Neural cell (in vitro differentiated cells): ENCODE measurements at regions not wholly inside any gene's neighbourhood (a gene's known extent, or its start where the extent isn't known, plus 50 kb on each side); places are given as distances from the start of the nearest gene placed in this dataset.

Experiments used
- H2AFZ ChIP-seq: fragments of 200-600, 300-800 bp; sonication (generic), shearing (Covaris generic); 2 replicates; pipeline ENCODE4 v1.6.0; 2014; ENCODE audit warnings: low read depth, mild to moderate bottlenecking, antibody characterized with exemption, low read length, moderate library complexity
- H3F3A ChIP-seq: fragments of 200-600 bp; shearing (Covaris generic); 2 replicates; pipeline ENCODE4 v1.6.1; 2016; ENCODE audit warnings: mild to moderate bottlenecking, moderate library complexity, mixed read lengths, antibody characterized with exemption, low read length; ENCODE audit not compliant: insufficient read depth, poor library complexity, severe bottlenecking
- H3K27ac ChIP-seq: fragments of 200-600, 300-800 bp; sonication (generic), shearing (Covaris generic); 2 replicates; pipeline ENCODE4 v1.5.1; 2014; ENCODE audit warnings: mild to moderate bottlenecking, low read length, moderate library complexity
- H3K27me3 ChIP-seq: fragments of 300-800, 200-600 bp; sonication (generic), shearing (Covaris generic); 2 replicates; pipeline ENCODE4 v1.6.0; 2014; ENCODE audit warnings: mild to moderate bottlenecking, low read depth, low read length, moderate library complexity; ENCODE audit not compliant: insufficient read depth
- H3K36me3 ChIP-seq: fragments of 300-800, 200-600 bp; sonication (generic), shearing (Covaris generic); 2 replicates; pipeline ENCODE4 v1.5.1; 2014; ENCODE audit warnings: mild to moderate bottlenecking, antibody characterized with exemption, low read length, moderate library complexity; ENCODE audit not compliant: insufficient read depth
- H3K4me2 ChIP-seq: fragments of 300-800, 200-600 bp; sonication (generic), shearing (Covaris generic); 2 replicates; pipeline ENCODE4 v1.6.0; 2014; ENCODE audit warnings: mild to moderate bottlenecking, low read length
- H3K4me3 ChIP-seq: fragments of 300-800, 200-600 bp; sonication (generic), shearing (Covaris generic); 2 replicates; pipeline ENCODE4 v1.5.1; 2014; ENCODE audit warnings: mild to moderate bottlenecking, low read length, moderate library complexity
- H3K79me2 ChIP-seq: fragments of 200-600 bp; shearing (Covaris generic); replicated peaks from 2 replicates; pipeline ENCODE4 v1.6.0; 2014; ENCODE audit warnings: mild to moderate bottlenecking, low read length, moderate library complexity; ENCODE audit not compliant: insufficient read depth
- H3K9ac ChIP-seq: fragments of 300-800, 200-600 bp; sonication (generic), shearing (Covaris generic); 2 replicates; pipeline ENCODE4 v1.6.1; 2016; ENCODE audit warnings: mild to moderate bottlenecking, low read length, mixed read lengths
- H3K9me2 ChIP-seq: fragments of 200-600 bp; shearing (Covaris generic); 2 replicates; pipeline ENCODE4 v1.6.1; 2016; ENCODE audit warnings: mild to moderate bottlenecking, low read length, mixed read lengths; ENCODE audit not compliant: insufficient read depth
- H3K9me3 ChIP-seq: fragments of 200-600, 300-800 bp; sonication (generic), shearing (Covaris generic); 2 replicates; pipeline ENCODE4 v1.6.1; 2016; ENCODE audit warnings: mild to moderate bottlenecking, mixed run types, low read length, moderate library complexity, mixed read lengths
- H4K20me1 ChIP-seq: fragments of 200-600 bp; shearing (Covaris generic); 2 replicates; pipeline ENCODE4 v1.6.1; 2016; ENCODE audit warnings: mild to moderate bottlenecking, mixed run types; ENCODE audit not compliant: insufficient read depth
- CTCF ChIP-seq: fragments of 450-650 bp; IDR thresholded peaks from 2 replicates; pipeline ENCODE4 v1.5.1; 2014; ENCODE audit warnings: antibody characterized with exemption, mild to moderate bottlenecking, moderate library complexity; ENCODE audit not compliant: poor library complexity, severe bottlenecking
- EP300 ChIP-seq: fragments of 450-650 bp; conservative IDR thresholded peaks from 2 replicates; pipeline ENCODE4 v1.6.1; 2014; ENCODE audit warnings: antibody characterized with exemption, mild to moderate bottlenecking, moderate library complexity; ENCODE audit not compliant: poor library complexity, severe bottlenecking
- EZH2 ChIP-seq: fragments of 200-600, 300-800 bp; shearing (Covaris generic), sonication (generic); IDR thresholded peaks from 2 replicates; pipeline ENCODE4 v1.6.1; 2014; ENCODE audit warnings: antibody characterized with exemption, low read length, borderline replicate concordance, mild to moderate bottlenecking; ENCODE audit not compliant: insufficient read depth, poor library complexity, severe bottlenecking
- MXI1 ChIP-seq: fragments of 450-650 bp; conservative IDR thresholded peaks from 2 replicates; pipeline ENCODE4 v1.6.1; 2014; ENCODE audit warnings: antibody characterized with exemption, mild to moderate bottlenecking; ENCODE audit not compliant: poor library complexity, severe bottlenecking
- POLR2AphosphoS5 ChIP-seq: IDR thresholded peaks from 2 replicates; pipeline ENCODE4 v1.6.1; 2012
- RAD21 ChIP-seq: fragments of 450-650 bp; conservative IDR thresholded peaks from 2 replicates; pipeline ENCODE4 v1.6.1; 2014; ENCODE audit warnings: antibody characterized with exemption, mild to moderate bottlenecking, moderate library complexity
- REST ChIP-seq: IDR thresholded peaks from 2 replicates; pipeline ENCODE4 v1.6.1; 2012; ENCODE audit warnings: borderline replicate concordance
- SMC3 ChIP-seq: fragments of 450-650 bp; conservative IDR thresholded peaks from 2 replicates; pipeline ENCODE4 v1.6.1; 2014; ENCODE audit warnings: antibody characterized with exemption, mild to moderate bottlenecking, moderate library complexity; ENCODE audit not compliant: poor library complexity
- TAF1 ChIP-seq: IDR thresholded peaks from 2 replicates; pipeline ENCODE4 v1.6.1; 2012; ENCODE audit warnings: low read depth

- Histone ChIP-seq H3F3A (no peaks in the 10 kb centered on the region), H3K4me2 (no peak overlapping the region), H3K27ac (no peak overlapping the region), H3K9me3 (no peaks in the 10 kb centered on the region), H3K9ac (no peak overlapping the region), H2AFZ (no peak overlapping the region), H3K4me3 (no peak overlapping the region), H3K79me2 (no peaks in the 10 kb centered on the region), H4K20me1 (no peaks in the 10 kb centered on the region), H3K36me3 (no peaks in the 10 kb centered on the region), H3K9me2 (no peaks in the 10 kb centered on the region), H3K27me3 (no peaks in the 10 kb centered on the region)
- no peak for TF ChIP-seq RAD21
- no peak for TF ChIP-seq POLR2AphosphoS5
- TF ChIP-seq REST: no peak
- no peak for TF ChIP-seq SMC3
- TF ChIP-seq CTCF: no peak
- TF ChIP-seq EP300: no peak
- TF ChIP-seq TAF1: no peak
- no peak for TF ChIP-seq EZH2
- TF ChIP-seq MXI1: no peak
Measured at GRCh38 chr16:48845261-48845660, 235.3 kb upstream of the N4BP1 start.

GRCh38 chr16:48838349-48838748 lies 228.4 kb upstream of the N4BP1 start:
- H3K9me3 ChIP-seq: no peaks in the 10 kb centered on the region
- no peak overlapping the region for H2AFZ ChIP-seq
- H3K9me2 ChIP-seq: no peaks in the 10 kb centered on the region
- H3K79me2 ChIP-seq: no peaks in the 10 kb centered on the region
- H3K4me2 ChIP-seq: no peak overlapping the region
- no peaks in the 10 kb centered on the region for H3K36me3 ChIP-seq
- no peak overlapping the region for H3K4me3 ChIP-seq
- no peaks in the 10 kb centered on the region for H3F3A ChIP-seq
- TF ChIP-seq EZH2: no peak
- no peak for TF ChIP-seq TAF1
- no peak for TF ChIP-seq EP300
- no peak for TF ChIP-seq CTCF
- H4K20me1 ChIP-seq: no peaks in the 10 kb centered on the region
- no peak overlapping the region for H3K9ac ChIP-seq
- H3K27me3 ChIP-seq: no peaks in the 10 kb centered on the region
- H3K27ac ChIP-seq: no peak overlapping the region
